GM18498 (cell line): ENCODE measurements at regions not wholly inside any gene's neighbourhood (a gene's known extent, or its start where the extent isn't known, plus 50 kb on each side); places are given as distances from the start of the nearest gene placed in this dataset.

ENCODE experiments used
- ATAC-seq: cut with Tn5 transposase; IDR thresholded peaks from one replicate; pipeline ENCODE4 v1.9.1; 2021; ENCODE audit warnings: mild to moderate bottlenecking, moderate library complexity; ENCODE audit not compliant: unreplicated experiment

- ATAC-seq: no peak
Observed at GRCh38 chr9:1201262-1201661, 151.1 kb downstream of the DMRT2 start.

GRCh38 chr9:1201901-1202300, 151.7 kb downstream of the DMRT2 start:
- ATAC-seq: no peak

GRCh38 chr9:1202512-1203280, 152.5 kb downstream of the DMRT2 start:
- no peak for ATAC-seq

GRCh38 chr9:1207686-1208085, 157.5 kb downstream of the DMRT2 start:
- no peak for ATAC-seq

- no peak for ATAC-seq
Observed at GRCh38 chr9:1208157-1208556, 158.0 kb downstream of the DMRT2 start.

- ATAC-seq: no peak
Observed at GRCh38 chr9:1210954-1211353, 160.8 kb downstream of the DMRT2 start.

- ATAC-seq: no peak
Observed at GRCh38 chr9:1216532-1216931, 166.4 kb downstream of the DMRT2 start.

GRCh38 chr9:1217076-1217475, 166.9 kb downstream of the DMRT2 start:
- no peak for ATAC-seq

- no peak for ATAC-seq
Observed at GRCh38 chr9:1219284-1219683, 169.1 kb downstream of the DMRT2 start.

GRCh38 chr9:1221298-1221697, 171.1 kb downstream of the DMRT2 start:
- ATAC-seq: no peak

- no peak for ATAC-seq
Observed at GRCh38 chr9:1222511-1222910, 172.4 kb downstream of the DMRT2 start.

GRCh38 chr9:1231998-1232919, 182.1 kb downstream of the DMRT2 start:
- no peak for ATAC-seq

- no peak for ATAC-seq
Observed at GRCh38 chr9:1233568-1233967, 183.4 kb downstream of the DMRT2 start.

GRCh38 chr9:1235650-1236049, 185.5 kb downstream of the DMRT2 start:
- no peak for ATAC-seq

GRCh38 chr9:1236061-1236460, 185.9 kb downstream of the DMRT2 start:
- ATAC-seq: no peak

- ATAC-seq: no peak
Observed at GRCh38 chr9:1238407-1238806, 188.2 kb downstream of the DMRT2 start.

GRCh38 chr9:1248743-1249142, 198.6 kb downstream of the DMRT2 start:
- no peak for ATAC-seq

- no peak for ATAC-seq
Observed at GRCh38 chr9:1253064-1253979, 203.2 kb downstream of the DMRT2 start.

- no peak for ATAC-seq
Observed at GRCh38 chr9:1254071-1254470, 203.9 kb downstream of the DMRT2 start.

GRCh38 chr9:1256178-1256577, 206.0 kb downstream of the DMRT2 start:
- no peak for ATAC-seq

GRCh38 chr9:1261266-1261665, 211.1 kb downstream of the DMRT2 start:
- no peak for ATAC-seq
